ENCODE measurements at regions not wholly inside any gene's neighbourhood (a gene's known extent, or its start where the extent isn't known, plus 50 kb on each side); places are given as distances from the start of the nearest gene placed in this dataset.

DNA sequence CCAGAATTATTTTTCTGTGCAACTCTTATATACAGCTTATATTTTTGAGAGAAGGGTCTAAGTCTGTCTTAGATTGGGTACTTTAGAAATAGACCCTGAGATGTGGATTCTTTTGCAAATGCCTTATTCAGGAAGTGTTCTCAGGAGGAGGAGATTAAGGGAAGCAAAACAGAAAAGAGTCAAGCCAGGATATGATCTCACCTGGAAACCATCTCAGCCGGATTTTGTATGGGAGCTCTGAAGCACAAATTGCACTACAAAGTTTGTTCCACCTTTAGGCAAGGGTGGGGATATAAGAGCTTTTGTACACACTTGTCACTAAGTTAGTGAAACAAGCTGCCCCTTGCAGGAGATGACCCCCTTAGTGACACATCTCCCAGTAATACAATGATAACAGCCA lies 121.2 kb upstream of the GRPR start:
- no peak for TF ChIP-seq FOXA1 (IDR thresholded peaks at IDR 0.05)
- no peak for TF ChIP-seq ZBTB33 (IDR thresholded peaks at IDR 0.05)
- TF ChIP-seq MAX (IDR thresholded peaks at IDR 0.05) = no peak
- no peak for TF ChIP-seq REST (IDR thresholded peaks at IDR 0.05)
- no peak for TF ChIP-seq SP1 (IDR thresholded peaks at IDR 0.05)
- Histone ChIP-seq H3K9ac (ENCODE audit: low read depth in 1 of 2, low read length in 2 of 2) (no peak overlapping the region), H3K27ac (ENCODE audit: low read depth in 1 of 2, low read length in 2 of 2) (no peak overlapping the region), H3K9me3 (ENCODE audit: control insufficient read depth in 4 of 4, low read length in 3 of 4) (no peaks in the 10 kb centered on the region), H3K36me3 (ENCODE audit: control insufficient read depth in 4 of 4, insufficient read depth in 3 of 4, low read depth in 1 of 4, low read length in 3 of 4) (no peaks in the 10 kb centered on the region), H3K4me3 (ENCODE audit: low read depth in 1 of 3, low read length in 3 of 3) (no peak overlapping the region), H3K27me3 (ENCODE audit: control insufficient read depth in 4 of 4, insufficient read depth in 4 of 4, low read length in 3 of 4) (no peaks in the 10 kb centered on the region), H3K4me1 (ENCODE audit: control insufficient read depth in 4 of 4, insufficient read depth in 4 of 4, low read length in 3 of 4) (no peaks in the 10 kb centered on the region)
- 60% methylated on average over 1 of the region's 1 CpG for WGBS
- no peak for DNase-seq (ENCODE audit: low spot score)

- Histone ChIP-seq H3K36me3 (ENCODE audit: control insufficient read depth in 4 of 4, insufficient read depth in 3 of 4, low read depth in 1 of 4, low read length in 3 of 4) (no peaks in the 10 kb centered on the region), H3K27me3 (ENCODE audit: control insufficient read depth in 4 of 4, insufficient read depth in 4 of 4, low read length in 3 of 4) (no peaks in the 10 kb centered on the region), H3K9me3 (ENCODE audit: control insufficient read depth in 4 of 4, low read length in 3 of 4) (no peaks in the 10 kb centered on the region), H3K4me3 (ENCODE audit: low read depth in 1 of 3, low read length in 3 of 3) (no peak overlapping the region), H3K27ac (ENCODE audit: low read depth in 1 of 2, low read length in 2 of 2) (no peak overlapping the region), H3K9ac (ENCODE audit: low read depth in 1 of 2, low read length in 2 of 2) (no peak overlapping the region), H3K4me1 (ENCODE audit: control insufficient read depth in 4 of 4, insufficient read depth in 4 of 4, low read length in 3 of 4) (no peaks in the 10 kb centered on the region)
- TF ChIP-seq ZBTB33 (IDR thresholded peaks at IDR 0.05) = no peak
- TF ChIP-seq RXRA (IDR thresholded peaks at IDR 0.05) = no peak
- no peak for TF ChIP-seq EGR1 (IDR thresholded peaks at IDR 0.05; ENCODE audit: low read depth in 2 of 2)
- no peak for TF ChIP-seq TAF1 (conservative IDR thresholded peaks at IDR 0.05)
- no peak for TF ChIP-seq REST (IDR thresholded peaks at IDR 0.05)
- no peak for TF ChIP-seq YY1 (IDR thresholded peaks at IDR 0.05)
- DNase-seq (ENCODE audit: low spot score) = no peak
- 37% methylated on average over 2 of the region's 2 CpGs for WGBS
Observed at GRCh38 chrX:15998350-15998749, 125.0 kb upstream of the GRPR start.

Data from liver (tissue), 7 donors.